Right kidney (tissue), 1 donor: ENCODE measurements at regions not wholly inside any gene's neighbourhood (a gene's known extent, or its start where the extent isn't known, plus 50 kb on each side); places are given as distances from the start of the nearest gene placed in this dataset.
A peak's percentile ranks its signal among the peaks of the same experiment; 100 is the strongest.
"Not testable (repeated sequence)": the region's sequence is repeated elsewhere in the genome, so short reads cannot be mapped to it uniquely, and the experiment has no call there.

Experiments
- DNase-seq: peaks from one replicate; pipeline ENCODE4 v3.0.0-alpha.2; 2016

DNA sequence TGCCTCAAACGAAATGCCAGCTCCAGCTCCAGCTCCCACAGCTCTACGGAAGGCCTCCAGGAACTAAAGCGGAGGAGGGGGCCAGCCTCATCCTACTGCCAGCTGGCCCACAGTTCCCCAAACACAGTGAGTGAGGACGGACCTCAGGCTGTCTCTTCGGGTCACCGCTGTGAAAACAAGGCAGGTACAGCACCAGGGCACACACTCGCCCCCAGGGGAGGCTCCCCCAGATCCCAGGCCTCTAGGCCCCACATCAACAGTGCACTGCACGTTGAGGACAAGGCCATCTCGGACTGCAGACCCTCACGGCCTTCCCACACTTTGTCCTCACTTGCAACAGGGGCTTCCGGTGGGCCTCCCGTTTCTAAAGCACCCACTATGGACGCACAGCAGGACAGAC lies 95.0 kb downstream of the GTF2H2C_2 start:
- not testable (repeated sequence) for DNase-seq

DNA sequence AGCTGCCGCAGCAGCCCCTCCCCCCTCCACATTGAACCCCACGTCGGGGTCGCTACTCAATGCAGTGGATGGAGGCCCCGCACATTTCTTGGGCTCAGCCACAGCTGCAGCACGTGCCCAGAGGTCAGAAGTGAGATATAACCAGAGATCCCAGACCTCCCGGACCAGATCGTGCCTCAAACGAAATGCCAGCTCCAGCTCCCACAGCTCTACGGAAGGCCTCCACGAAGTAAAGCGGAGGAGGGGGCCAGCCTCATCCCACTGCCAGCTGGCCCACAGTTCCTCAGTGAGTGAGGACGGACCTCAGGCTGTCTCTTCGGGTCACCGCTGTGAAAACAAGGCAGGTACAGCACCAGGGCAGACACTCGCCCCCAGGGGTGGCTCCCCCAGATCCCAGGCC lies 95.6 kb downstream of the GTF2H2C_2 start:
- DNase-seq: peak; percentile 0
